PC-9 (cell line): ENCODE measurements at regions not wholly inside any gene's neighbourhood (a gene's known extent, or its start where the extent isn't known, plus 50 kb on each side); places are given as distances from the start of the nearest gene placed in this dataset.

Experiments used
- EZH2 ChIP-seq: fragments of 200-600 bp; sonication (generic); IDR thresholded peaks from 2 replicates; pipeline ENCODE4 v1.8.0; 2017; ENCODE audit warnings: antibody characterized with exemption, low read depth
- TF ChIP-seq, protein P1 (sequence below): fragments of 200-600 bp; sonication (generic); conservative IDR thresholded peaks from 2 replicates; pipeline ENCODE4 v1.6.1; 2017; ENCODE audit warnings: mixed run types, antibody characterized with exemption, mild to moderate bottlenecking, moderate library complexity

GRCh38 chr22:49232319-49233067 is 595.2 kb downstream of the BRD1 start:
- TF ChIP-seq, protein P1, sequence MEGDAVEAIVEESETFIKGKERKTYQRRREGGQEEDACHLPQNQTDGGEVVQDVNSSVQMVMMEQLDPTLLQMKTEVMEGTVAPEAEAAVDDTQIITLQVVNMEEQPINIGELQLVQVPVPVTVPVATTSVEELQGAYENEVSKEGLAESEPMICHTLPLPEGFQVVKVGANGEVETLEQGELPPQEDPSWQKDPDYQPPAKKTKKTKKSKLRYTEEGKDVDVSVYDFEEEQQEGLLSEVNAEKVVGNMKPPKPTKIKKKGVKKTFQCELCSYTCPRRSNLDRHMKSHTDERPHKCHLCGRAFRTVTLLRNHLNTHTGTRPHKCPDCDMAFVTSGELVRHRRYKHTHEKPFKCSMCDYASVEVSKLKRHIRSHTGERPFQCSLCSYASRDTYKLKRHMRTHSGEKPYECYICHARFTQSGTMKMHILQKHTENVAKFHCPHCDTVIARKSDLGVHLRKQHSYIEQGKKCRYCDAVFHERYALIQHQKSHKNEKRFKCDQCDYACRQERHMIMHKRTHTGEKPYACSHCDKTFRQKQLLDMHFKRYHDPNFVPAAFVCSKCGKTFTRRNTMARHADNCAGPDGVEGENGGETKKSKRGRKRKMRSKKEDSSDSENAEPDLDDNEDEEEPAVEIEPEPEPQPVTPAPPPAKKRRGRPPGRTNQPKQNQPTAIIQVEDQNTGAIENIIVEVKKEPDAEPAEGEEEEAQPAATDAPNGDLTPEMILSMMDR = no peak
- no peak for TF ChIP-seq EZH2
